HCT116 (cell line): ENCODE measurements at regions not wholly inside any gene's neighbourhood (a gene's known extent, or its start where the extent isn't known, plus 50 kb on each side); places are given as distances from the start of the nearest gene placed in this dataset.

Experiments
- CTCF ChIP-seq, 3 experiments: fragments of 200-600 bp in 1 of 3; sonication (generic) in 1 of 3; IDR thresholded peaks in 2 of 3; conservative IDR thresholded peaks in 1 of 3; 2 replicates each; pipeline ENCODE4 v1.5.1; 2012 to 2017; ENCODE audit warnings: low read depth in 2 of 3, low read length in 2 of 3, antibody characterized with exemption in 1 of 3, borderline replicate concordance in 1 of 3, control low read depth in 1 of 3, mild to moderate bottlenecking in 1 of 3, mixed read lengths in 1 of 3, mixed run types in 1 of 3, moderate library complexity in 1 of 3; ENCODE audit not compliant: insufficient read depth in 1 of 3
- EZH2 ChIP-seq: fragments of 200-600 bp; sonication (generic); IDR thresholded peaks from 2 replicates; pipeline ENCODE4 v1.6.1; 2017; ENCODE audit warnings: antibody characterized with exemption, mixed run types
- JUND ChIP-seq: IDR thresholded peaks from 2 replicates; pipeline ENCODE4 v1.6.1; 2012
- POLR2A ChIP-seq: IDR thresholded peaks from 2 replicates; pipeline ENCODE4 v1.7.0; 2011; ENCODE audit warnings: borderline replicate concordance; ENCODE audit not compliant: insufficient read depth, insufficient read length; ENCODE audit errors: extremely low read depth
- POLR2AphosphoS5 ChIP-seq: IDR thresholded peaks from 2 replicates; pipeline ENCODE4 v1.6.1; 2011; ENCODE audit warnings: mild to moderate bottlenecking, low read depth, low read length, moderate library complexity
- SIN3A ChIP-seq: IDR thresholded peaks from 2 replicates; pipeline ENCODE4 v1.6.1; 2012; ENCODE audit warnings: low read depth
- TCF7L2 ChIP-seq: IDR thresholded peaks from 2 replicates; pipeline ENCODE4 v1.7.0; 2011; ENCODE audit warnings: borderline replicate concordance, inconsistent platforms; ENCODE audit not compliant: insufficient read depth, insufficient read length; ENCODE audit errors: extremely low read depth

DNA sequence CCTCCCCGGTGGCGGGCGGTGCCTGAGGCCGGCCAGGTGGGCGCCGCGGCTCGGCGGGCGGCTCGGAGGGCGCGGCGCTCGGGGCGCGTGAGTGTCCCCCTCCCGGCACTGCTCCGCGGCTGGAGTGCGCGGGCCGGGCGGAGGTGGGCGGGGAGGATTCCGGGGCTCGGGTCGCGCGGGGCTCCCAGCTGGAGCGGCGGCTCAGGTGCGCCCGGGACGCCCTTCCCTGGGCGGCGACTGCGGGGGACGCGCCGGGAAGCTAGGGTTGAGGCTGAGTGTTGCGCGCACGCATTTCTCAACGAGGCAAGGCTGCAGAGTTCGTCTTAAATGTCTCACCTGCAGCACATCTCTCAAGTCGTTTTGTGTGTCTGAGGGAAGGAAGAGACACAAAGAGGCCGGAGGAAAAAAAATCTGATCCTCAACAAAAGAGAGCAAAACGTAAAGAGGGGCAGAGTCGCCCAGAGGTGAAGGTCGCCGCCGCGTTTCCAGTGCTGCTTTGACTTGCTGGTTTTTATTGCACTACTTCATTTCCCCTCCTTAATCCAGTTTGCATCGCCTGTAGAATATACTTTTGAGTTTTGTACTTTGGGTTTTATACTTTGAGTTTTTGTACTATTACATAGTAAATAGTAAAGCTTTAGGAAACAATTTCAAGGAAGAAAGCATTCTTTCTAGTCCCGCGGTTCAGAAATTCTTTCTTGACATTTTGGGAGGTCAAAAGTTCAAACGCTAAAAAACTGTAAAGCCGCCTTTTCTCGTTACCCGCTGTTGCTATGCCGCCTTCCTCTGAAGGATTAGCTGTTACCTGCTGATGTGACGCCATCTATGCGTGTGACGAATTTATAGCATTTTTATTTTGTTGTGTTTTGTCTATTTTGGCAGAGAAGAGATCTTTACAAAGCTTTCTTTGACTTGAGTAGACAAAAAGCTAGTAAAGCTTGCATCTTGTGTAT lies 106.5 kb upstream of the STOX2 start:
- TF ChIP-seq EZH2 (no peak), SIN3A (no peak), CTCF (IDR thresholded peaks at IDR 0.05 in 2 of 3, conservative IDR thresholded peaks at IDR 0.05 in 1 of 3; ENCODE audit: borderline replicate concordance in 1 of 3, insufficient read depth in 1 of 3, low read depth in 2 of 3, low read length in 2 of 3) (no peak), POLR2A (no peak), TCF7L2 (no peak), POLR2AphosphoS5 (no peak), JUND (no peak)
